A549 (cell line): ENCODE measurements at regions not wholly inside any gene's neighbourhood (a gene's known extent, or its start where the extent isn't known, plus 50 kb on each side); places are given as distances from the start of the nearest gene placed in this dataset.

Experiments used
- BHLHE40 ChIP-seq: IDR thresholded peaks from 2 replicates; pipeline ENCODE4 v1.6.1; 2012; ENCODE audit warnings: low read depth, low read length, inconsistent platforms
- MAX ChIP-seq: IDR thresholded peaks from 2 replicates; pipeline ENCODE4 v1.6.1; 2012
- POLR2A ChIP-seq: IDR thresholded peaks from 2 replicates; pipeline ENCODE4 v1.6.1; 2012; ENCODE audit warnings: mild to moderate bottlenecking, low read length
- RAD21 ChIP-seq, 2 experiments: fragments of >200 bp in 1 of 2; sonication (Bioruptor Twin) in 1 of 2; formaldehyde crosslinking in 1 of 2; IDR thresholded peaks in 1 of 2; conservative IDR thresholded peaks in 1 of 2; 2 replicates in 1 of 2; 3 replicates in 1 of 2; pipeline ENCODE4 v1.6.1; 2012 to 2018; ENCODE audit warnings: inconsistent platforms in 1 of 2
- ZC3H11A ChIP-seq: fragments of 450-650 bp; IDR thresholded peaks from 2 replicates; pipeline ENCODE4 v1.6.1; 2014; ENCODE audit warnings: antibody characterized with exemption, mild to moderate bottlenecking
- TF ChIP-seq, protein P1 (sequence below): fragments of >200 bp; sonication (Bioruptor Twin); formaldehyde crosslinking; IDR thresholded peaks from 3 replicates; pipeline ENCODE4 v1.5.1; 2016

DNA sequence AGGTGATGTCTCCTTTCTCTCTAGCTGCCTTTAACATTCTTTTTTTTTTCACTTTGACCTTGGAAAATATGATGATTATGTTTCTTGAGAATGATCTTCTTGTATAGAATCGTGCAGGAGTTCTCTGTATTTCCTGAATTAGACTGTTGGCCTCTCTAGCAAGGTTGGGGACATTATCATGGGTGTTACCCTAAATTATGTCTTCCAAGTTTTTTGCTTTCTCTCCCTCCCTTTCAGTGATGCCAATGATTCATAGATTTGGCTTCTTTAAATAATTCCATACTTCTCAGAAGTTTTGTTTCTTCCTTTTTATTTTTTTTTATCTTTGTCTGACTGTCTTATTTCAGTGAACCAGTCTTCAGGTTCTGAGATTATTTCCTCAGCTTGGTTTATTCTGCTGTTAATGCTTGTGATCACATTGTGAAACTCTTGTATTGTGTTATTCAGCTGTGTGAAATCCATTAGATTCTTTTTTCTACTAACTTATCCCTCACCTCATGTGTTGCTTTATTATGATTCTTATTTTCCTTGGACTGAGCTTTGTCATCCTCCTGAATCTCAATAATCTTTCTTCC, 268.4 kb upstream of the NRIP1 start:
- TF ChIP-seq RAD21 (conservative IDR thresholded peaks at IDR 0.05 in 1 of 2, IDR thresholded peaks at IDR 0.05 in 1 of 2) (no peak), BHLHE40 (no peak), ZC3H11A (no peak), MAX (no peak), POLR2A (no peak)
- TF ChIP-seq, protein P1, sequence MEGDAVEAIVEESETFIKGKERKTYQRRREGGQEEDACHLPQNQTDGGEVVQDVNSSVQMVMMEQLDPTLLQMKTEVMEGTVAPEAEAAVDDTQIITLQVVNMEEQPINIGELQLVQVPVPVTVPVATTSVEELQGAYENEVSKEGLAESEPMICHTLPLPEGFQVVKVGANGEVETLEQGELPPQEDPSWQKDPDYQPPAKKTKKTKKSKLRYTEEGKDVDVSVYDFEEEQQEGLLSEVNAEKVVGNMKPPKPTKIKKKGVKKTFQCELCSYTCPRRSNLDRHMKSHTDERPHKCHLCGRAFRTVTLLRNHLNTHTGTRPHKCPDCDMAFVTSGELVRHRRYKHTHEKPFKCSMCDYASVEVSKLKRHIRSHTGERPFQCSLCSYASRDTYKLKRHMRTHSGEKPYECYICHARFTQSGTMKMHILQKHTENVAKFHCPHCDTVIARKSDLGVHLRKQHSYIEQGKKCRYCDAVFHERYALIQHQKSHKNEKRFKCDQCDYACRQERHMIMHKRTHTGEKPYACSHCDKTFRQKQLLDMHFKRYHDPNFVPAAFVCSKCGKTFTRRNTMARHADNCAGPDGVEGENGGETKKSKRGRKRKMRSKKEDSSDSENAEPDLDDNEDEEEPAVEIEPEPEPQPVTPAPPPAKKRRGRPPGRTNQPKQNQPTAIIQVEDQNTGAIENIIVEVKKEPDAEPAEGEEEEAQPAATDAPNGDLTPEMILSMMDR = no peak
